ENCODE measurements at regions not wholly inside any gene's neighbourhood (a gene's known extent, or its start where the extent isn't known, plus 50 kb on each side); places are given as distances from the start of the nearest gene placed in this dataset.

DNA sequence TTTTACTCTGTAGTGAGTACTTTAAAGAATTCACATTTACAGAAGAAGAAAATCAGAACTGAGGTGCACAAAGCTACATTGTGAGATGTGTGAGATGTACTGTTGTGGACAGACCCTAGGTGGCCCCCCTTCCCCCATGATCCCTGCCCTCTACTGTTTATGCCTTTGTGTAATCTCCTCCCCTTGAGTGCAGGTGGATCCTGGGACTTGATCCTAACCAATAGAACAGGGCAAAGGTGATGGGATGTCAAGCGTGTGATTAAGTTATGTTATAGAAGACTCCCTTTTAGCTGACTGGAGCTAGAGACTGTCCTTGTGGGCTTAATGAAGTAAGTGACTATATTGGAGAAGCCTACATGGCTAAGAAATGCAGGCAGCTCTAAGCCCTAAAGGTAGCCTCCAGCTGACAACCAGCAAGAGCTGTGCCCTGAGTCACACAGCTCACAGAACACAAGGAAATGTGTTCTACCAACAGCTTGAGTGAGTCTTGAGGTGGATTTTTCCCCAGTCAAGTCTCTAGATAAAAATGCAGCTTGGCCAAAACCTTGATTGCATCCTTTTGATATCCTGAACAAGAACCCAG lies 225.2 kb upstream of the LEF1 start:
- ATAC-seq (no peak), FAIRE-seq (no peak), DNase-seq (no peak)
- H3K36me3 ChIP-seq = no peaks in the 10 kb centered on the region
- no peak overlapping the region for H3K4me3 ChIP-seq
- H3K27me3 ChIP-seq = no peaks in the 10 kb centered on the region
- TF ChIP-seq, protein P1, sequence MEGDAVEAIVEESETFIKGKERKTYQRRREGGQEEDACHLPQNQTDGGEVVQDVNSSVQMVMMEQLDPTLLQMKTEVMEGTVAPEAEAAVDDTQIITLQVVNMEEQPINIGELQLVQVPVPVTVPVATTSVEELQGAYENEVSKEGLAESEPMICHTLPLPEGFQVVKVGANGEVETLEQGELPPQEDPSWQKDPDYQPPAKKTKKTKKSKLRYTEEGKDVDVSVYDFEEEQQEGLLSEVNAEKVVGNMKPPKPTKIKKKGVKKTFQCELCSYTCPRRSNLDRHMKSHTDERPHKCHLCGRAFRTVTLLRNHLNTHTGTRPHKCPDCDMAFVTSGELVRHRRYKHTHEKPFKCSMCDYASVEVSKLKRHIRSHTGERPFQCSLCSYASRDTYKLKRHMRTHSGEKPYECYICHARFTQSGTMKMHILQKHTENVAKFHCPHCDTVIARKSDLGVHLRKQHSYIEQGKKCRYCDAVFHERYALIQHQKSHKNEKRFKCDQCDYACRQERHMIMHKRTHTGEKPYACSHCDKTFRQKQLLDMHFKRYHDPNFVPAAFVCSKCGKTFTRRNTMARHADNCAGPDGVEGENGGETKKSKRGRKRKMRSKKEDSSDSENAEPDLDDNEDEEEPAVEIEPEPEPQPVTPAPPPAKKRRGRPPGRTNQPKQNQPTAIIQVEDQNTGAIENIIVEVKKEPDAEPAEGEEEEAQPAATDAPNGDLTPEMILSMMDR (IDR thresholded peaks at IDR 0.05) = no peak
- H3K4me1 ChIP-seq = no peaks in the 10 kb centered on the region
- intact Hi-C loops (cut with DNase I) = no loop called here
- H3K27ac ChIP-seq = no peak overlapping the region
- no peaks in the 10 kb centered on the region for H3K9me3 ChIP-seq
- WGBS, 2 donors = 50 to 63% methylated on average over 1 of the region's 1 CpG

DNA sequence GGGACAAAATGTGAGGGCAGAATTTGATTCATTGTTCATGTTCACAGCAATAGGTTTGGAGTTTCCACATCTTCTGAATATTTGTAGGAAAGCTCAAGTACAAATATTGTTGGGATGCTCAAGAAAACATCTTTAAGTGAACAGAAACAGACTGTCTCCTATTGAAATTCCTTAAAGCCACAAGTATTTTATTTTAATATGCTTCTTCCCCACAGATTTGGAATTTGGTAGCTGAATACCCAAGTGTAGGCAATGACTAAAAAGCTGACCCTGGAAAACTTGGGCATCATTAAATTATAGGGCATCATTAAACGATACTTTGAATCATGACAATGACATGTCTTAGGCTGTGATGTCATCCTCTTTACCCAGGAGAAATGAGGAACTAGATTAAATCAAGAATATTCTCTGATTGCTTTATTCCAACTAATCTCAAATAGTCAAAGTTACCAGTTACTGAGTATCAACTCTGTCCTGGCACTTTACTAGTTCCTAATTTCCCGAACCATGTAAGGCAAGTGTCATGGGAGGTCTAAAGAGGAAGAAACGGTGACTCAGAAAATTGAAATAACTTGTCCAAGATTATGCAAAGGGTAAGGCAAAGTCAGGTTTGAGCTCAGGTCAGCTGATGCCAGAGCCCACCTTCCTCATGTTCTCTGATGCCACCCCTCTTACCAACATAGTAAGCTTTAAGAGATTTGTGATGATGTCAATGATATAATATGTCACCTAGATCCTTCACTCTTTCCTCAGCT lies 223.1 kb upstream of the LEF1 start:
- no peak overlapping the region for H3K27ac ChIP-seq
- intact Hi-C loops (cut with DNase I) = no loop called here
- FAIRE-seq (no peak), DNase-seq (no peak), ATAC-seq (no peak)
- no peaks in the 10 kb centered on the region for H3K27me3 ChIP-seq
- no peaks in the 10 kb centered on the region for H3K4me1 ChIP-seq
- H3K36me3 ChIP-seq = no peaks in the 10 kb centered on the region
- 75 to 78% methylated on average over 3 of the region's 3 CpGs for WGBS, 2 donors
- H3K4me3 ChIP-seq = no peak overlapping the region
- TF ChIP-seq, protein P1 (IDR thresholded peaks at IDR 0.05) = no peak
- H3K9me3 ChIP-seq = no peaks in the 10 kb centered on the region

GRCh38 chr4:108385076-108385475 lies 216.3 kb upstream of the LEF1 start:
- H3K4me1 ChIP-seq = no peaks in the 10 kb centered on the region
- WGBS, 2 donors = 63 to 80% methylated on average over 2 of the region's 2 CpGs
- FAIRE-seq = no peak
- H3K27ac ChIP-seq = no peak overlapping the region
- no peaks in the 10 kb centered on the region for H3K36me3 ChIP-seq
- H3K9me3 ChIP-seq = no peaks in the 10 kb centered on the region
- no peak for ATAC-seq
- no peak overlapping the region for H3K4me3 ChIP-seq
- TF ChIP-seq, protein P1 (IDR thresholded peaks at IDR 0.05) = no peak
- no peak for DNase-seq
- intact Hi-C loops (cut with DNase I) = no loop called here
- H3K27me3 ChIP-seq = no peaks in the 10 kb centered on the region

DNA sequence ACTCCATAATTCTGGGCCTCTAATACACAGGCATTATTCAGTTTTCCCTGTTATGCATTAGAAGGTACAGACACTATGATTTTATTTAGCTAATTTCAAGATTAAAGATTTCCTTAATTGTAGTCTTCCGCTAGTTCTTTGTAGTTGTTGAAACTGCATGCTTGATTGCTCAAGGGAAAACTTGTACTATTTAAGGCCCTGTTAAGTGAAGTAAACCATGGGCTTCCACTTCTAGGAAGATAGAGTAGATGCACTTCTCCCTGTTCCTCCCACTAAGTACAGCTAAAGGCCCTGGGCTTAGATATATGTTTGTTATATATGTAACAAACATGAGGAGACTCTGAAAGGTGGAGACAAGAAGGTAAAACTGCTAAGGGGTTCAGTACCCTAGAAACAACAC lies 215.8 kb upstream of the LEF1 start:
- Histone ChIP-seq H3K36me3 (no peaks in the 10 kb centered on the region), H3K9me3 (no peaks in the 10 kb centered on the region), H3K4me3 (no peak overlapping the region), H3K27me3 (no peaks in the 10 kb centered on the region), H3K27ac (no peak overlapping the region), H3K4me1 (no peaks in the 10 kb centered on the region)
- TF ChIP-seq, protein P1 (IDR thresholded peaks at IDR 0.05) = no peak
- WGBS, 2 donors = 92 to 97% methylated on average over 1 of the region's 1 CpG
- intact Hi-C loops (cut with DNase I) = no loop called here
- ATAC-seq (no peak), DNase-seq (no peak), FAIRE-seq (no peak)

GRCh38 chr4:108383157-108383556 lies 214.4 kb upstream of the LEF1 start:
- Histone ChIP-seq H3K4me3 (no peak overlapping the region), H3K27me3 (no peaks in the 10 kb centered on the region), H3K27ac (no peak overlapping the region), H3K4me1 (no peaks in the 10 kb centered on the region), H3K36me3 (no peaks in the 10 kb centered on the region), H3K9me3 (no peaks in the 10 kb centered on the region)
- TF ChIP-seq, protein P1 (IDR thresholded peaks at IDR 0.05) = no peak
- no peak for ATAC-seq
- WGBS, 2 donors = 79 to 91% methylated on average over 4 of the region's 4 CpGs
- no peak for FAIRE-seq
- DNase-seq = no peak
- intact Hi-C loops (cut with DNase I) = no loop called here
